Smooth muscle cell (in vitro differentiated cells): ENCODE measurements at regions not wholly inside any gene's neighbourhood (a gene's known extent, or its start where the extent isn't known, plus 50 kb on each side); places are given as distances from the start of the nearest gene placed in this dataset.
"Not testable (repeated sequence)": the region's sequence is repeated elsewhere in the genome, so short reads cannot be mapped to it uniquely, and the experiment has no call there.

Source experiments
- DNase-seq: peaks from one replicate; lab custom pipeline; 2025; ENCODE audit not compliant: unreplicated experiment; lab: John Stamatoyannopoulos, UW
- H2AFZ ChIP-seq: fragments of 200-600 bp; sonication (generic); 2 replicates; pipeline ENCODE4 v1.6.0; 2016; ENCODE audit warnings: antibody characterized with exemption, low read depth, mild to moderate bottlenecking
- H3F3A ChIP-seq: fragments of 200-600 bp; sonication (generic); 2 replicates; pipeline ENCODE4 v1.6.0; 2017; ENCODE audit warnings: antibody characterized with exemption, low read depth
- H3K27ac ChIP-seq: fragments of 200-600 bp; sonication (generic); 2 replicates; pipeline ENCODE4 v1.5.1; 2016; ENCODE audit warnings: low read depth, mild to moderate bottlenecking
- H3K27me3 ChIP-seq: fragments of 200-600 bp; sonication (generic); 2 replicates; pipeline ENCODE4 v1.6.1; 2016; ENCODE audit warnings: low read depth, mild to moderate bottlenecking
- H3K36me3 ChIP-seq: fragments of 200-600 bp; sonication (generic); 2 replicates; pipeline ENCODE4 v1.5.1; 2016; ENCODE audit warnings: low read depth
- H3K4me1 ChIP-seq: fragments of 200-600 bp; sonication (generic); 2 replicates; pipeline ENCODE4 v1.5.1; 2016; ENCODE audit warnings: low read depth
- H3K4me2 ChIP-seq: fragments of 200-600 bp; sonication (generic); 2 replicates; pipeline ENCODE4 v1.6.0; 2016; ENCODE audit warnings: mild to moderate bottlenecking
- H3K4me3 ChIP-seq: fragments of 200-600 bp; sonication (generic); 2 replicates; pipeline ENCODE4 v1.5.1; 2016; ENCODE audit warnings: mild to moderate bottlenecking
- H3K79me2 ChIP-seq: fragments of 200-600 bp; sonication (generic); 2 replicates; pipeline ENCODE4 v1.6.0; 2016; ENCODE audit warnings: low read depth, mild to moderate bottlenecking
- H3K9ac ChIP-seq: fragments of 200-600 bp; sonication (generic); 2 replicates; pipeline ENCODE4 v1.6.0; 2016; ENCODE audit warnings: low read depth
- H3K9me3 ChIP-seq: fragments of 200-600 bp; sonication (generic); replicated peaks from 2 replicates; pipeline ENCODE4 v1.5.1; 2016; ENCODE audit warnings: low read depth
- H4K20me1 ChIP-seq: fragments of 200-600 bp; sonication (generic); 2 replicates; pipeline ENCODE4 v1.6.0; 2016; ENCODE audit warnings: low read depth
- CTCF ChIP-seq: fragments of 200-600 bp; sonication (generic); IDR thresholded peaks from 2 replicates; pipeline ENCODE4 v1.5.1; 2017; ENCODE audit warnings: borderline replicate concordance, mild to moderate bottlenecking, antibody characterized with exemption; ENCODE audit not compliant: insufficient read depth, poor library complexity, severe bottlenecking
- WGBS: methylation state at CpG from one replicate; pipeline ENCODE4 v1.1.7; 2016; ENCODE audit warnings: low lambda C conversion rate; 5-methylcytosine and 5-hydroxymethylcytosine counted together

- Histone ChIP-seq H3K9me3 (no peaks in the 10 kb centered on the region), H3K36me3 (no peaks in the 10 kb centered on the region), H4K20me1 (no peaks in the 10 kb centered on the region), H3K4me3 (peak overlapping the region; percentile 70), H3K4me1 (peaks cover 8% of the 10 kb centered on the region), H3K27me3 (no peaks in the 10 kb centered on the region), H3K27ac (peak overlapping the region; percentile 59), H2AFZ (peak overlapping the region; percentile 86), H3K9ac (peak overlapping the region; percentile 62), H3K79me2 (peaks cover 3% of the 10 kb centered on the region), H3K4me2 (peak overlapping the region; percentile 93), H3F3A (no peaks in the 10 kb centered on the region)
- TF ChIP-seq CTCF, result no peak
- no peak for DNase-seq
- WGBS, result 20% methylated on average over 6 of the region's 6 CpGs
Measured at GRCh38 chr12:65728455-65728847, 95.8 kb upstream of the HMGA2 start.

GRCh38 chr12:65728848-65729793 is 95.2 kb upstream of the HMGA2 start:
- H3K27me3 ChIP-seq, result no peaks in the 10 kb centered on the region
- H3K4me1 ChIP-seq, result peaks cover 8% of the 10 kb centered on the region
- peak overlapping the region; percentile 59 for H3K27ac ChIP-seq
- H3K79me2 ChIP-seq, result peaks cover 3% of the 10 kb centered on the region
- H3K36me3 ChIP-seq, result no peaks in the 10 kb centered on the region
- no peaks in the 10 kb centered on the region for H3F3A ChIP-seq
- no peak for TF ChIP-seq CTCF
- peak overlapping the region; percentile 93 for H3K4me2 ChIP-seq
- peak overlapping the region; percentile 86 for H2AFZ ChIP-seq
- H4K20me1 ChIP-seq, result no peaks in the 10 kb centered on the region
- WGBS, result 1% methylated on average over 66 of the region's 66 CpGs
- peak overlapping the region; percentile 70 for H3K4me3 ChIP-seq
- H3K9me3 ChIP-seq, result no peaks in the 10 kb centered on the region
- no peak for DNase-seq
- peak overlapping the region; percentile 62 for H3K9ac ChIP-seq

GRCh38 chr12:65731771-65732170 is 92.5 kb upstream of the HMGA2 start:
- 83% methylated on average over 4 of the region's 4 CpGs for WGBS
- TF ChIP-seq CTCF, result no peak
- Histone ChIP-seq H3K79me2 (peaks cover 3% of the 10 kb centered on the region), H3K27ac (no peak overlapping the region), H2AFZ (no peak overlapping the region), H3K36me3 (no peaks in the 10 kb centered on the region), H3K4me1 (peaks cover 8% of the 10 kb centered on the region), H3K4me2 (no peak overlapping the region), H3K4me3 (no peak overlapping the region), H3K9ac (no peak overlapping the region), H4K20me1 (no peaks in the 10 kb centered on the region), H3F3A (no peaks in the 10 kb centered on the region), H3K27me3 (no peaks in the 10 kb centered on the region), H3K9me3 (no peaks in the 10 kb centered on the region)
- DNase-seq, result no peak

- WGBS, result 97% methylated on average over 2 of the region's 2 CpGs
- not testable (repeated sequence) for H3K36me3 ChIP-seq, H3K4me2 ChIP-seq, H3K27me3 ChIP-seq, H2AFZ ChIP-seq, H3K79me2 ChIP-seq, H3K4me1 ChIP-seq, H3K9me3 ChIP-seq, H4K20me1 ChIP-seq, DNase-seq, H3K9ac ChIP-seq, H3F3A ChIP-seq, H3K27ac ChIP-seq, H3K4me3 ChIP-seq
Measured at GRCh38 chr12:65733643-65734042, 90.6 kb upstream of the HMGA2 start.
